Vagina (tissue), 2 donors: ENCODE measurements at regions not wholly inside any gene's neighbourhood (a gene's known extent, or its start where the extent isn't known, plus 50 kb on each side); places are given as distances from the start of the nearest gene placed in this dataset.

Experiments used
- DNase-seq, 2 donors: peaks; one replicate each; pipeline ENCODE4 v3.0.0-alpha.2; 2017; ENCODE audit errors: extremely low spot score in 2 of 2
- H3K27ac ChIP-seq: fragments of 200-600 bp; sonication (generic); one replicate; pipeline ENCODE4 v1.5.1; 2019
- H3K27me3 ChIP-seq: fragments of 200-600 bp; sonication (generic); one replicate; pipeline ENCODE4 v1.5.1; 2019
- H3K36me3 ChIP-seq, 2 donors: fragments of 200-600 bp; sonication (generic); one replicate each; pipeline ENCODE4 v1.5.1; 2017 to 2019
- H3K4me1 ChIP-seq: fragments of 200-600 bp; sonication (generic); one replicate; pipeline ENCODE4 v1.5.1; 2019
- H3K4me3 ChIP-seq, 2 donors: fragments of 200-600 bp; sonication (generic); 1 replicate in 1 of 2; 2 replicates in 1 of 2; pipeline ENCODE4 v1.5.1; 2016 to 2019
- H3K9me3 ChIP-seq: fragments of 200-600 bp; sonication (generic); one replicate; pipeline ENCODE4 v1.5.1; 2019
- CTCF ChIP-seq, 3 experiments: fragments of 450-650 bp in 2 of 3; fragments of 200-600 bp in 1 of 3; sonication (generic) in 1 of 3; IDR thresholded peaks; one replicate each; pipeline ENCODE4 v1.5.1; 2017 to 2019; ENCODE audit warnings: antibody characterized with exemption in 3 of 3, mild to moderate bottlenecking in 2 of 3, moderate library complexity in 2 of 3
- POLR2A ChIP-seq, 2 donors: fragments of 450-650 bp; IDR thresholded peaks; one replicate each; pipeline ENCODE4 v1.6.1; 2017; ENCODE audit warnings: antibody characterized with exemption in 2 of 2, mild to moderate bottlenecking in 2 of 2, moderate library complexity in 2 of 2
- POLR2AphosphoS5 ChIP-seq, 2 donors: sonication (generic); formaldehyde crosslinking; IDR thresholded peaks; one replicate each; pipeline ENCODE4 v1.9.0; 2017; ENCODE audit warnings: antibody characterized with exemption in 2 of 2, mild to moderate bottlenecking in 2 of 2, low read depth in 1 of 2; ENCODE audit not compliant: insufficient read depth in 1 of 2
- intact Hi-C: fragments of 100-400 bp; cut with DNase I; formaldehyde crosslinking; loops from one replicate; pipeline ENCODE4 v1.15.1; 2023

GRCh38 chr6:167643223-167643622 is 183.5 kb upstream of the AFDN start:
- H3K27ac ChIP-seq = no peak overlapping the region
- H3K27me3 ChIP-seq = no peaks in the 10 kb centered on the region
- H3K36me3 ChIP-seq = no peaks in the 10 kb centered on the region
- H3K4me3 ChIP-seq = no peak overlapping the region
- intact Hi-C loops = no loop called here
- TF ChIP-seq POLR2A (IDR thresholded peaks at IDR 0.05) = no peak
- no peak for TF ChIP-seq POLR2AphosphoS5 (IDR thresholded peaks at IDR 0.05; ENCODE audit: insufficient read depth in 1 of 2, low read depth in 1 of 2)
- TF ChIP-seq CTCF (IDR thresholded peaks at IDR 0.05) = no peak
- no peak for DNase-seq
- H3K9me3 ChIP-seq = no peaks in the 10 kb centered on the region
- H3K4me1 ChIP-seq = no peaks in the 10 kb centered on the region

- intact Hi-C loops = no loop called here
- TF ChIP-seq POLR2AphosphoS5 (IDR thresholded peaks at IDR 0.05; ENCODE audit: insufficient read depth in 1 of 2, low read depth in 1 of 2) = no peak
- TF ChIP-seq CTCF (IDR thresholded peaks at IDR 0.05) = no peak
- no peak for TF ChIP-seq POLR2A (IDR thresholded peaks at IDR 0.05)
- H3K27me3 ChIP-seq = no peaks in the 10 kb centered on the region
- H3K27ac ChIP-seq = no peak overlapping the region
- DNase-seq = no peak
- H3K4me3 ChIP-seq = no peak overlapping the region
- H3K9me3 ChIP-seq = no peaks in the 10 kb centered on the region
- H3K36me3 ChIP-seq = no peaks in the 10 kb centered on the region
- no peaks in the 10 kb centered on the region for H3K4me1 ChIP-seq
These were observed 183.0 kb upstream of the AFDN start for GRCh38 chr6:167643716-167644115.

- no peak for TF ChIP-seq POLR2AphosphoS5 (IDR thresholded peaks at IDR 0.05; ENCODE audit: insufficient read depth in 1 of 2, low read depth in 1 of 2)
- no peak for TF ChIP-seq CTCF (IDR thresholded peaks at IDR 0.05)
- no peak for TF ChIP-seq POLR2A (IDR thresholded peaks at IDR 0.05)
- Histone ChIP-seq H3K27ac (no peak overlapping the region), H3K9me3 (no peaks in the 10 kb centered on the region), H3K4me1 (no peaks in the 10 kb centered on the region), H3K36me3 (no peaks in the 10 kb centered on the region), H3K4me3 (no peak overlapping the region), H3K27me3 (no peaks in the 10 kb centered on the region)
- intact Hi-C loops = no loop called here
- DNase-seq = no peak
These were observed 182.1 kb upstream of the AFDN start for GRCh38 chr6:167644412-167645132.

- intact Hi-C loops = no loop called here
- Histone ChIP-seq H3K9me3 (no peaks in the 10 kb centered on the region), H3K4me3 (no peak overlapping the region), H3K36me3 (no peaks in the 10 kb centered on the region), H3K27ac (no peak overlapping the region), H3K27me3 (no peaks in the 10 kb centered on the region), H3K4me1 (no peaks in the 10 kb centered on the region)
- TF ChIP-seq CTCF (IDR thresholded peaks at IDR 0.05) (no peak), POLR2AphosphoS5 (IDR thresholded peaks at IDR 0.05; ENCODE audit: insufficient read depth in 1 of 2, low read depth in 1 of 2) (no peak), POLR2A (IDR thresholded peaks at IDR 0.05) (no peak)
- no peak for DNase-seq
These were observed 181.3 kb upstream of the AFDN start for GRCh38 chr6:167645368-167645767.

- TF ChIP-seq POLR2A (IDR thresholded peaks at IDR 0.05) (no peak), POLR2AphosphoS5 (IDR thresholded peaks at IDR 0.05; ENCODE audit: insufficient read depth in 1 of 2, low read depth in 1 of 2) (no peak), CTCF (IDR thresholded peaks at IDR 0.05) (no peak)
- H3K27me3 ChIP-seq = no peaks in the 10 kb centered on the region
- no peaks in the 10 kb centered on the region for H3K9me3 ChIP-seq
- no peak overlapping the region for H3K27ac ChIP-seq
- no peak for DNase-seq
- H3K4me1 ChIP-seq = no peaks in the 10 kb centered on the region
- no peak overlapping the region for H3K4me3 ChIP-seq
- H3K36me3 ChIP-seq = no peaks in the 10 kb centered on the region
- intact Hi-C loops = no loop called here
These were observed 179.4 kb upstream of the AFDN start for GRCh38 chr6:167647306-167647705.
